ENCODE measurements at regions not wholly inside any gene's neighbourhood (a gene's known extent, or its start where the extent isn't known, plus 50 kb on each side); places are given as distances from the start of the nearest gene placed in this dataset.

GRCh38 chr7:54392935-54393334, 149.2 kb upstream of the VSTM2A start:
- H3K27me3 Mint-ChIP-seq (ENCODE audit: low read depth) = no peaks in the 10 kb centered on the region
- DNase-seq (ENCODE audit: low spot score) (no peak), ATAC-seq (no peak)
- ChIA-PET CTCF (no interaction called here), POLR2A (no interaction called here)
- no peak for TF ChIP-seq ETV6 (CRISPR knock-in tag; IDR thresholded peaks at IDR 0.05)
- no peak for TF ChIP-seq PRDM15 (CRISPR knock-in tag; IDR thresholded peaks at IDR 0.05)
- TF ChIP-seq NFYB (CRISPR knock-in tag; conservative IDR thresholded peaks at IDR 0.05; ENCODE audit: low read depth) = no peak
- no peak for TF ChIP-seq ATF1 (CRISPR knock-in tag; IDR thresholded peaks at IDR 0.05)
- TF ChIP-seq SMAD4 (CRISPR knock-in tag; IDR thresholded peaks at IDR 0.05) = no peak
- no peak for TF ChIP-seq TCF7 (CRISPR knock-in tag; IDR thresholded peaks at IDR 0.05; ENCODE audit: low read depth)
- TF ChIP-seq USF2 (CRISPR knock-in tag; IDR thresholded peaks at IDR 0.05) = no peak
- H3K27ac Mint-ChIP-seq = no peak overlapping the region
- H3K4me1 Mint-ChIP-seq = 0 out of 2 replicates have a peak, but pooled peaks cover 3% of the 10 kb centered on the region
- peaks cover 35% of the 10 kb centered on the region for H3K36me3 Mint-ChIP-seq
- H3K9me3 Mint-ChIP-seq = peaks cover 48% of the 10 kb centered on the region
- no peak overlapping the region for H3K4me3 Mint-ChIP-seq

GRCh38 chr7:54394834-54395233, 147.3 kb upstream of the VSTM2A start:
- ChIA-PET CTCF (no interaction called here), POLR2A (interaction anchor here (0.6 kb wide), 1 partner anchor 182 kb away, joined by 3 read pairs; no protein-coding TSS in a partner anchor)
- no peak for TF ChIP-seq IRF2 (CRISPR knock-in tag; IDR thresholded peaks at IDR 0.05; ENCODE audit: borderline replicate concordance, low read depth)
- TF ChIP-seq HMGA2 (CRISPR knock-in tag; IDR thresholded peaks at IDR 0.05) = 0 out of 2 replicates have a peak, but pooled peaks have one; percentile 82
- no peaks in the 10 kb centered on the region for H3K27me3 Mint-ChIP-seq (ENCODE audit: low read depth)
- peaks cover 32% of the 10 kb centered on the region for H3K9me3 Mint-ChIP-seq
- no peak overlapping the region for H3K4me3 Mint-ChIP-seq
- no peak overlapping the region for H3K27ac Mint-ChIP-seq
- DNase-seq (ENCODE audit: low spot score) = no peak
- 0 out of 2 replicates have a peak, but pooled peaks cover 3% of the 10 kb centered on the region for H3K4me1 Mint-ChIP-seq
- no peak for ATAC-seq
- H3K36me3 Mint-ChIP-seq = peaks cover 20% of the 10 kb centered on the region

- no peaks in the 10 kb centered on the region for H3K4me1 Mint-ChIP-seq
- ChIA-PET CTCF (no interaction called here), POLR2A (no interaction called here)
- no peak for DNase-seq (ENCODE audit: low spot score)
- H3K9me3 Mint-ChIP-seq = peaks cover 18% of the 10 kb centered on the region
- H3K27ac Mint-ChIP-seq = no peak overlapping the region
- peaks cover 8% of the 10 kb centered on the region for H3K36me3 Mint-ChIP-seq
- no peak for ATAC-seq
- no peaks in the 10 kb centered on the region for H3K27me3 Mint-ChIP-seq (ENCODE audit: low read depth)
- H3K4me3 Mint-ChIP-seq = no peak overlapping the region
- no peak for TF ChIP-seq ZNF416 (CRISPR knock-in tag; IDR thresholded peaks at IDR 0.05)
- TF ChIP-seq ZNF425 (CRISPR knock-in tag; conservative IDR thresholded peaks at IDR 0.05) = no peak
- no peak for TF ChIP-seq ATF2 (CRISPR knock-in tag; IDR thresholded peaks at IDR 0.05; ENCODE audit: borderline replicate concordance, low read depth)
- no peak for TF ChIP-seq MLX (CRISPR knock-in tag; IDR thresholded peaks at IDR 0.05)
- no peak for TF ChIP-seq SMAD4 (CRISPR knock-in tag; IDR thresholded peaks at IDR 0.05)
- TF ChIP-seq CTCF (IDR thresholded peaks at IDR 0.05) = no peak
- TF ChIP-seq ZNF263 (CRISPR knock-in tag; IDR thresholded peaks at IDR 0.05; ENCODE audit: low read depth) = no peak
- TF ChIP-seq GABPB1 (CRISPR knock-in tag; IDR thresholded peaks at IDR 0.05) = no peak
- TF ChIP-seq TEAD1 (CRISPR knock-in tag; IDR thresholded peaks at IDR 0.05) = no peak
These were observed 144.2 kb upstream of the VSTM2A start for GRCh38 chr7:54397836-54398612.

Data from WTC11 (cell line).